Hepatocyte (in vitro differentiated cells): ENCODE measurements at regions not wholly inside any gene's neighbourhood (a gene's known extent, or its start where the extent isn't known, plus 50 kb on each side); places are given as distances from the start of the nearest gene placed in this dataset.
A peak's percentile ranks its signal among the peaks of the same experiment; 100 is the strongest.

Source experiments
- DNase-seq: peaks from one replicate; pipeline ENCODE4 v3.0.0-alpha.2; 2016; ENCODE audit warnings: low spot score
- H2AFZ ChIP-seq: fragments of 200-600 bp; sonication (generic); 2 replicates; pipeline ENCODE4 v1.6.0; 2016; ENCODE audit warnings: antibody characterized with exemption, mild to moderate bottlenecking
- H3K27ac ChIP-seq: fragments of 200-600 bp; sonication (generic); 2 replicates; pipeline ENCODE4 v1.5.1; 2016; ENCODE audit warnings: mild to moderate bottlenecking
- H3K27me3 ChIP-seq: fragments of 200-600 bp; sonication (generic); 2 replicates; pipeline ENCODE4 v1.6.1; 2016
- H3K36me3 ChIP-seq: fragments of 200-600 bp; sonication (generic); replicated peaks from 2 replicates; pipeline ENCODE4 v1.5.1; 2016; ENCODE audit warnings: low read depth; ENCODE audit not compliant: insufficient read depth
- H3K4me1 ChIP-seq: fragments of 200-600 bp; sonication (generic); 2 replicates; pipeline ENCODE4 v1.5.1; 2016; ENCODE audit warnings: mild to moderate bottlenecking, moderate library complexity; ENCODE audit not compliant: insufficient read depth
- H3K4me2 ChIP-seq: fragments of 200-600 bp; sonication (generic); 2 replicates; pipeline ENCODE4 v1.6.0; 2016
- H3K4me3 ChIP-seq: fragments of 200-600 bp; sonication (generic); 2 replicates; pipeline ENCODE4 v1.5.1; 2016; ENCODE audit warnings: mild to moderate bottlenecking
- H3K79me2 ChIP-seq: fragments of 200-600 bp; sonication (generic); 2 replicates; pipeline ENCODE4 v1.6.0; 2017; ENCODE audit warnings: mild to moderate bottlenecking
- H3K9me2 ChIP-seq: fragments of 200-600 bp; sonication (generic); replicated peaks from 2 replicates; pipeline ENCODE4 v1.6.0; 2017; ENCODE audit warnings: mild to moderate bottlenecking; ENCODE audit not compliant: insufficient read depth
- H3K9me3 ChIP-seq: fragments of 200-600 bp; sonication (generic); 2 replicates; pipeline ENCODE4 v1.5.1; 2016; ENCODE audit warnings: low read depth, mild to moderate bottlenecking
- H4K20me1 ChIP-seq: fragments of 200-600 bp; sonication (generic); 2 replicates; pipeline ENCODE4 v1.6.0; 2016; ENCODE audit warnings: mild to moderate bottlenecking; ENCODE audit not compliant: insufficient read depth, poor library complexity, severe bottlenecking
- CTCF ChIP-seq: fragments of 200-600 bp; sonication (generic); IDR thresholded peaks from 2 replicates; pipeline ENCODE4 v1.5.1; 2016; ENCODE audit warnings: antibody characterized with exemption, mild to moderate bottlenecking; ENCODE audit not compliant: poor library complexity
- EZH2 ChIP-seq: fragments of 200-600 bp; sonication (generic); IDR thresholded peaks from 2 replicates; pipeline ENCODE4 v1.6.1; 2016; ENCODE audit warnings: antibody characterized with exemption, mild to moderate bottlenecking, borderline replicate concordance
- EZH2phosphoT487 ChIP-seq: fragments of 200-600 bp; sonication (generic); IDR thresholded peaks from one replicate; pipeline ENCODE4 v1.6.1; 2018; ENCODE audit warnings: antibody characterized with exemption, mild to moderate bottlenecking, low read depth, moderate library complexity; ENCODE audit not compliant: unreplicated experiment, severe bottlenecking
- WGBS: methylation state at CpG from one replicate; pipeline ENCODE4 v1.1.6; 2016; ENCODE audit warnings: low lambda C conversion rate; ENCODE audit errors: missing lambda C conversion rate; 5-methylcytosine and 5-hydroxymethylcytosine counted together

GRCh38 chr3:23704298-23704697, 101.5 kb upstream of the UBE2E1 start:
- no peaks in the 10 kb centered on the region for H3K27me3 ChIP-seq
- no peaks in the 10 kb centered on the region for H4K20me1 ChIP-seq
- no peak overlapping the region for H2AFZ ChIP-seq
- TF ChIP-seq CTCF (no peak), EZH2 (no peak), EZH2phosphoT487 (no peak)
- no peaks in the 10 kb centered on the region for H3K9me3 ChIP-seq
- no peak overlapping the region for H3K27ac ChIP-seq
- no peak overlapping the region for H3K4me2 ChIP-seq
- no peaks in the 10 kb centered on the region for H3K4me1 ChIP-seq
- no peak overlapping the region for H3K4me3 ChIP-seq
- H3K79me2 ChIP-seq = no peaks in the 10 kb centered on the region
- no peaks in the 10 kb centered on the region for H3K36me3 ChIP-seq
- no peaks in the 10 kb centered on the region for H3K9me2 ChIP-seq
- no peak for DNase-seq
- WGBS = 87% methylated on average over 5 of the region's 5 CpGs

- no peaks in the 10 kb centered on the region for H3K4me1 ChIP-seq
- TF ChIP-seq EZH2phosphoT487 (no peak), CTCF (no peak), EZH2 (no peak)
- DNase-seq = no peak
- no peaks in the 10 kb centered on the region for H3K27me3 ChIP-seq
- no peak overlapping the region for H2AFZ ChIP-seq
- no peak overlapping the region for H3K27ac ChIP-seq
- WGBS = 79% methylated on average over 2 of the region's 2 CpGs
- no peak overlapping the region for H3K4me2 ChIP-seq
- no peaks in the 10 kb centered on the region for H3K36me3 ChIP-seq
- no peaks in the 10 kb centered on the region for H3K79me2 ChIP-seq
- no peaks in the 10 kb centered on the region for H3K9me2 ChIP-seq
- no peaks in the 10 kb centered on the region for H4K20me1 ChIP-seq
- H3K4me3 ChIP-seq = no peak overlapping the region
- H3K9me3 ChIP-seq = no peaks in the 10 kb centered on the region
Measured at GRCh38 chr3:23706111-23706510, 99.6 kb upstream of the UBE2E1 start.

GRCh38 chr3:23709987-23710386, 95.8 kb upstream of the UBE2E1 start:
- Histone ChIP-seq H3K4me2 (no peak overlapping the region), H3K36me3 (no peaks in the 10 kb centered on the region), H3K4me3 (no peak overlapping the region), H4K20me1 (no peaks in the 10 kb centered on the region), H3K9me2 (no peaks in the 10 kb centered on the region), H3K9me3 (no peaks in the 10 kb centered on the region), H3K79me2 (no peaks in the 10 kb centered on the region), H3K4me1 (peaks cover 2% of the 10 kb centered on the region), H2AFZ (no peak overlapping the region), H3K27ac (no peak overlapping the region), H3K27me3 (no peaks in the 10 kb centered on the region)
- no peak for DNase-seq
- 70% methylated on average over 2 of the region's 2 CpGs for WGBS
- TF ChIP-seq CTCF = no peak
- TF ChIP-seq EZH2 = no peak
- TF ChIP-seq EZH2phosphoT487 = no peak

GRCh38 chr3:23710555-23710954, 95.2 kb upstream of the UBE2E1 start:
- H3K9me2 ChIP-seq = no peaks in the 10 kb centered on the region

More at GRCh38 chr3:23710555-23710954, 95.2 kb upstream of the UBE2E1 start:
- TF ChIP-seq CTCF (no peak), EZH2 (no peak), EZH2phosphoT487 (no peak)
- peak; percentile 62 for DNase-seq
- no peaks in the 10 kb centered on the region for H3K27me3 ChIP-seq
- no peaks in the 10 kb centered on the region for H3K36me3 ChIP-seq
- WGBS = 44% methylated on average over 9 of the region's 9 CpGs
- H2AFZ ChIP-seq = no peak overlapping the region
- H3K4me2 ChIP-seq = no peak overlapping the region
- H3K4me3 ChIP-seq = no peak overlapping the region
- H3K27ac ChIP-seq = no peak overlapping the region
- H3K9me3 ChIP-seq = no peaks in the 10 kb centered on the region
- H4K20me1 ChIP-seq = no peaks in the 10 kb centered on the region
- no peaks in the 10 kb centered on the region for H3K79me2 ChIP-seq
- peaks cover 2% of the 10 kb centered on the region for H3K4me1 ChIP-seq
